ENCODE measurements at regions not wholly inside any gene's neighbourhood (a gene's known extent, or its start where the extent isn't known, plus 50 kb on each side); places are given as distances from the start of the nearest gene placed in this dataset.
"Not testable (repeated sequence)": the region's sequence is repeated elsewhere in the genome, so short reads cannot be mapped to it uniquely, and the experiment has no call there.

GRCh38 chrX:1006156-1006730, 206.2 kb downstream of the CRLF2 start:
- DNase-seq: no peak

DNA sequence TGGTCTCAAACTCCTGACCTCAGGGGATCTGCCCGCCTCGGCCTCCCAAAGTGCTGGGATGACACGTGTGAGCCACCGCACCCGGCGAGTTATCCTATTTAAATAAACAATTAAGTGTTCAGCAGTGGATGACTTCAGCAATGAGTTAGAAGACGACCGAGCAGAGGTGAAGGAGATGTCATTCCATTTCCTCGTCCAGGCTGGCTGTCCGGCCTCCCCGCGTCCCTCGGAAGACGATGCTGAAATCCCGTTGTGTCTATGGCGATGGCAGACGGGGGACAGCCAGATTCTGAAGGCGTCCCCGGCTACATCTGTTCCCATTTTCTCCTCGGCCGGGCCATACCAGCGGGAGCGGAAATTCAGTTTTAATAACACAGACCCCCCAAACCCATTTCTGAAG, 209.8 kb downstream of the CRLF2 start:
- no peak for DNase-seq

DNA sequence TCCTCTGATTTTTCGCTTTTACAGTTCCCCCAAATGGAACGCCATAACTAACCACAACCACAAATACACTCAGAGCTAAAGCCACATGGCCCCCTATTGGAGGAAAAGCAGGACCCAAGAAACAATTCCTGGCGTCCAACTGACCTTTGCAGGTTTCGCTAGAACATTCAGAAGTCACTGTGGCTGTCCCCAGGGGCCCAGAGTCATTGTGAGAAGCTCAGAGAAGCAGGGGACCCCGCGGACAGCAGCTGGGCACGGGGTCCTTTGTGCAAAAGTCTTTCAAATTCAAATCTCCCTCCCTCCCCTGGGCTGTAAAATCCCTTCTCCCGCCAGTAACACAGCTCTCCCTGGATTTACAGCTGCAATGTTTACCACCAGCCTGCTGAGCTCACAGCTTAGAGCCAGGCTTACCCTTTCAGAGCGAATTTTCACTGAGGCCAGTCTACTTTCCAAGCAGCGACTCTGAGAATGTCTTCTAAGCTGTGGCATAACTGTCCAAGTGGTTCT, 214.8 kb downstream of the CRLF2 start:
- no peak for DNase-seq

DNA sequence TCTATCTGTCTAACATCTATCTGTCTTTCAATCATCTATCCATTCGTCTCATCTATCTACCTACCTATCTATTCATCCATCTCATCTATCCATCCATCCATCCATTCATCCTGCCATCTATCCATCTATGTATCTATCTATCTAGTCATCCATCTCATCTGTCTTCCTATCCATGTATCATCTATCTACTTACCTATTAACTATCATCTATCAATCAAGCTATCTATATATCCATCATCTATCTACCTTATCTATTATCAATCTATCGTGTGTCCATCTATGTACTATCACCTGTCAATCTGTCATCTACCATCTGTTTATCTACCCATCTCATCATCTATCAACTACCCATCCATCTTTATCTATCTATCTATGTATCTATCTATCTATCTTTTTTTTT, 217.7 kb downstream of the CRLF2 start:
- no peak for DNase-seq

GRCh38 chrX:989959-990510, 222.4 kb downstream of the CRLF2 start:
- DNase-seq: peak; percentile 35

DNA sequence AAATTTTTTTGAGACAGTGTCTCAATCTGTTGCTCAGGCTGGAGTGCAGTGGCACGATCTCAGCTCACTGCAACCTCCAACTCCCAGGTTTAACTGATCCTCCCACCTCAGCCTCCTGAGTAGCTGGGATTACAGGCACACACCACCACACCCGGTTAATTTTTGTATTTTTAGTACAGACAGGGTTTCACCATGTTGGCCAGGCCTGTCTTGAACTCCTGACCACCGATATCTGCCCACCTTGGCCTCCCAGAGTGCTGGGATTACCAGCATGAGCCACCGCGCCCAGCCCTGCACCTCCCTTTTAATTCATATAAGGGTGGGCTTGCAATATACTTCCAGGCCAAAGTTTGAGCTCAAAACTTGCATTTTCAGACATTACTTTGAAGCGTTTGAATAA, 223.9 kb downstream of the CRLF2 start:
- not testable (repeated sequence) for DNase-seq

DNA sequence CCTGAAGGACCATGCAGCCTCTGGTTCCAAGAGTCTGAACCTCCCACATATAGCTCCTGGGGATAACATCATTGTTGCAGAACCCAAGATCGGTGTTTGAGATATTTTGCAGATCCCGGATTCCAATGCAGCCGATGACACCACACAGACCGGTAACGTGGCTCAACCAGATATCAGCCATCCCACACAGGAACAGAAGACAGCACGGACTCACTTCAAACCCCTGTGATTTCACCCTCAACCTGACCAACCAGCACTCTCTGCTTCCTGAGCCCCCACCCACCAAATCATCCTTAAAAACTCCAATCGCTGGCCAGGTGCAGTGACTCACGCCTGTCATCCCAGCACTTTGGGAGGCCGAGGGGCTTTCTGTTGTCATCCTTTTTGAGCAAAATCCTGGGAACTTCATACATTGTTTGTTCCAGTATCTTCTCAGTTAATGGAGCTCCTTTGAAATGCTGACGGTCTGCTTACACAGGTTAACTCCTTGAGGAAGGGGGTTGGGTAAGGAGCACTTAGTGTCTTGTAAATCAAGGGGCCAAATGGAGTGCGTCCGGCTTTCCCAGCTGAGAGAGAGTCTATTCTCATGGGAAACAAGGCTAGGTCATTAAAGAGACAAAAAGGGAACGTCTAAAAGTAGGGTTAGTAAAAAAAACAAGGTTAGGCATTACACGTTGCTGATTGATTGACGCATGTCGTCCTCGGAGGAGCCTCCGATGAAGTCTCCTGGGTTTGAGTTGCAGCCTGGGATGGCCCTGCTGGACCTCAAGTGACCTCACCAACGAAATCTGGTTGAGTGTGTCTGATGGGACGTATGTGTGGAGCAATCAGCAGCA, 230.4 kb downstream of the CRLF2 start:
- DNase-seq: no peak

DNA sequence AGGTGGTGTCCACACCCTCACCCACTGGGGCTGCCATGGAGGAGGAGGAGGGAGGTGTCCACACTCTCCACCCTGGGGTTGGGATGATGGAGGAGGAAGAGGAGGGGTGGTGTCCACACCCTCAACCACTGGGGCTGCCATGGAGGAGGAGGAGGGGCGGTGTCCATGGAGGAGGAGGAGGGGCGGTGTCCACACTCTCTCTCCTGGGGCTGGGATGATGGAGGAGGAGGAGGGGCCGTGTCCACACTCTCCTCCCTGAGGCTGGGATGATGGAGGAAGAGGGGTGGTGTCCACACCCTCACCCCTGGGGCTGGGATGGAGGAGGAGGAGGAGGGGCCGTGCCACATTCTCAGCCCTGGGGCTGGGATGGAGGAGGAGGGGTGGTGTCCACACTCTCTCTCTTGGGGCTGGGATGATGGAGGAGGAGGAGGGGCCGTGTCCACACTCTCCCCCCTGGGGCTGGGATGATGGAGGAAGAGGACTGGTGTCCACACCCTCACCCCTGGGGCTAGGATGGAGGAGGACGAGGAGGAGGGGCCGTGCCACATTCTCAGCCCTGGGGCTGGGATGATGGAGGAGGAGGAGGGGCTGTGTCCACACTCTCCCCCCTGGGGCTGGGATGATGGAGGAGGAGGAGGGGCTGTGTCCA, 231.7 kb downstream of the CRLF2 start:
- no peak for DNase-seq

- DNase-seq: not testable (repeated sequence)
These were observed 233.3 kb downstream of the CRLF2 start for GRCh38 chrX:979127-979526.

- no peak for DNase-seq
These were observed 239.3 kb downstream of the CRLF2 start for GRCh38 chrX:973010-973632.

GRCh38 chrX:968148-968965, 244.1 kb downstream of the CRLF2 start:
- no peak for DNase-seq

DNA sequence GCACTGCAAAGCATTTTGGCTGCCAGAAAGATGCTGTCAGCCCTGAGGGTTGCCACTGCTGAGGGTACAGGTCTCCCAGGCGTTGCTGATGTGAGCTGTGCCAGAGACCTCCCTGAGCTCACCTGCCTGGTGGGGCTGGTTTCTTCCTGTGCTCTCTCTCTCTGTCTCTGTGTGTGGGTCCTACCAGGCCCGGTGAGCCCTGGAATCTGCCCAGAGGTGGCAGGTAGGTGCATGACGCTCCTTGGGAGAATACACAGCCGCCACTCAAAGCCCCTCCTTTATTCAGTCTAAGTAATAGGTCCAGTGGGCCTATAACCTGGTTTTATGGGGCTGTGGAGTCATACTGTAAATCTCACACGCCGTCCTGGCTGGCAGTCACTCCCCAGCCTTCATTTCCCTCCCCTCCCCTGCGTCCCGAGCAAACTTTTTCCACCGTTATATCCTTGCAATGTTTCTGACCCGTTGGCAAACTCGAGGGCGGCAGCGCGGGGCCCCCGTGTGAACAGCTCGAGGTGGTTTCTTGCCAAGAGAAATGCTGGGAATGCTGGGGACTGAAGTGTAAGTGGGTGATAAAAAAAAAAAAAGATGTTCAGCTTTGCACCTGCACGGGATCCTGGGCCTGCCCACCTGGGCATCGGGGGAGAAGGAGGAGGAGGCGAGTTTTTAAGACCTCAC, 245.9 kb downstream of the CRLF2 start:
- DNase-seq: no peak

DNA sequence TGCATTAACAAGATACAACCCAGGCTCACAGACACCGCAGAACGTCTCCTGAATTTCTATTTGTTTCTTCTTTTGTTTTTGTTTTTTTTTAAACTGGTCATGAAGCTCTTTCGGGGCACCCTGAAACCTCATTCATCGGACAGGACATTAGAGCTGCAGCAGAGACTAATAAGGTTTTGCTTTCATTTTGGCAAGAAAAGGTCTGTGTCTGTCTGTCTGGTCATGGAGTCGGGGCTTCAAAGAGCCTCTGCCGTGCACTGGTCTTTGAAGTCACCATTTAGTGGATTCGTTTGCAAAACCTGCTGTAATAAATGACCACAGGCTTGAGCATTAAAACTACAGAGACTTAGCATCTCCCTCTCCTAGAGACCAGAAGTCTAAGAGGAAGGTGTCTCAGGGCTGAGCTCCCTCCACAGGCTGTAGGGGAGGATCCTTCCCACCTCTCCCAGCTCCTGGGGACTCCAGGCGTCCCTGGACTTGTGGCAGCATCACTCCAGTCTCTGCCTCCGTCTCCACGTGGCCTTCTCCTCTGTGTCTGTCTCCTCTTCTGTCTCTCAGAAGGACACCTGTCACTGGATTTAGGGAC, 247.5 kb downstream of the CRLF2 start:
- no peak for DNase-seq

DNA sequence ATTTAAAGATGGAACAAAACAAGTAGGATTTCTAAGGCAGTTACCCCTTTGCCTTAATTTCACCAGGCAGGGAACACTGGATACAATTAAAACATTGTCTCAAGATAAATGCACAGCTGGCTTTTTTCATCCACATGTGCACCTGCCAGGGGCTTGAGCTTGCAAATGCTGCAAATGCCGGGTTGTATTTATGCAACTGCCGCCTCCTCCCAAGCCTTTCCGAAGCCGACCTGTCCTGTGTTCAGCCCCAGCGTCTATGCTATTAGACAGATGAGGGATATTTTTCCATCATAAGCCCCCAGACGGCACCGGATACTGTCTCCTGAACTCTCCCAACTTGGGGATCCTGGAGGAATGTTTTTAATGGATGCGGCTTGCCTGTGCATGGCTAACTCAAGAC, 251.6 kb downstream of the CRLF2 start:
- no peak for DNase-seq

- no peak for DNase-seq
These were observed 252.9 kb downstream of the CRLF2 start for GRCh38 chrX:959595-959994.

DNA sequence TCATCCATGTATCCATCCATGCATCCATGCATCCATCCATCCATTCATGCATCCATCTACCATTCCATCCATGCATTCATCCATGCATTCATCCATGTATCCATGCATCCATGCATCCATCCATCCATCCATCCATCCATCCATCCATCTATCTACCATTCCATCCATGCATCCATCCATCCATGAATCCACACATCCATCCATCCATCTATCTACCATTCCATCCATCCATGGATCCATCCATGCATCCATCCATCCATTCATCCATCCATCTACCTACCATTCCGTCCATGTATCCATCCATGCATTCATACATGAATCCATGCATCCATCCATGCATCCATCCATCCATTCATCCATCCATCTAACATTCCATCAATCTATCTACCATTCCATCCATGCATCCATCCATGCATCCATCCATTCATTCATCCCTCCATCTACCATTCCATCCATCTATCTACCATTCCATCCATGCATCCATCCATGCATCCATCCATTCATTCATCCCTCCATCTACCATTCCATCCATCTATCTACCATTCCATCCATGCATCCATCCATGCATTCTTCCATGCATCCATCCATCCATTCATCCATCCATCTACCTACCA, 257.2 kb downstream of the CRLF2 start:
- not testable (repeated sequence) for DNase-seq

- DNase-seq: no peak
These were observed 258.5 kb downstream of the CRLF2 start for GRCh38 chrX:953879-954482.

GRCh38 chrX:952816-953215, 259.6 kb downstream of the CRLF2 start:
- DNase-seq: no peak

- DNase-seq: not testable (repeated sequence)
These were observed 265.2 kb downstream of the CRLF2 start for GRCh38 chrX:947262-947661.

- DNase-seq: no peak
These were observed 269.4 kb downstream of the CRLF2 start for GRCh38 chrX:943035-943434.

All from stimulated activated CD4-positive, alpha-beta T cell treated with anti-CD3 and anti-CD28 coated beads, Interleukin-15, amount 100 ng/mL, for 24 hours (primary cell).